IMR-90 (cell line): ENCODE measurements at regions not wholly inside any gene's neighbourhood (a gene's known extent, or its start where the extent isn't known, plus 50 kb on each side); places are given as distances from the start of the nearest gene placed in this dataset.

ENCODE experiments used
- BHLHE40 ChIP-seq: fragments of 150-350 bp; IDR thresholded peaks from 2 replicates; pipeline ENCODE4 v1.6.1; 2016; ENCODE audit warnings: mild to moderate bottlenecking, low read depth, low read length
- CEBPB ChIP-seq: IDR thresholded peaks from 2 replicates; pipeline ENCODE4 v1.6.1; 2012; ENCODE audit warnings: low read depth, low read length, improper control_type of control experiment
- FOS ChIP-seq: fragments of 150-350 bp; IDR thresholded peaks from 2 replicates; pipeline ENCODE4 v1.6.1; 2016; ENCODE audit warnings: low read depth, low read length
- MAFK ChIP-seq: IDR thresholded peaks from 2 replicates; pipeline ENCODE4 v1.6.1; 2012; ENCODE audit warnings: low read depth, low read length, improper control_type of control experiment
- MAZ ChIP-seq: IDR thresholded peaks from 2 replicates; pipeline ENCODE4 v1.6.1; 2012; ENCODE audit warnings: low read depth, mild to moderate bottlenecking, low read length, improper control_type of control experiment, moderate library complexity, borderline replicate concordance
- MXI1 ChIP-seq: IDR thresholded peaks from 2 replicates; pipeline ENCODE4 v1.6.1; 2012; ENCODE audit warnings: low read depth, mild to moderate bottlenecking, low read length, moderate library complexity, borderline replicate concordance
- NFE2L2 ChIP-seq: fragments of 150-350 bp; IDR thresholded peaks from 2 replicates; pipeline ENCODE4 v1.6.1; 2016; ENCODE audit warnings: low read depth, mild to moderate bottlenecking, low read length
- POLR2A ChIP-seq: IDR thresholded peaks from 2 replicates; pipeline ENCODE4 v1.6.1; 2012; ENCODE audit warnings: mild to moderate bottlenecking, low read depth, low read length
- RAD21 ChIP-seq: IDR thresholded peaks from 2 replicates; pipeline ENCODE4 v1.6.1; 2012; ENCODE audit warnings: low read length, improper control_type of control experiment
- RCOR1 ChIP-seq: IDR thresholded peaks from 2 replicates; pipeline ENCODE4 v1.6.1; 2012; ENCODE audit warnings: mild to moderate bottlenecking, low read length, improper control_type of control experiment; ENCODE audit not compliant: insufficient replicate concordance
- RFX5 ChIP-seq: IDR thresholded peaks from 2 replicates; pipeline ENCODE4 v1.8.0; 2012; ENCODE audit warnings: low read depth, mild to moderate bottlenecking, low read length, moderate library complexity
- SMC3 ChIP-seq: fragments of 150-350 bp; IDR thresholded peaks from 2 replicates; pipeline ENCODE4 v1.6.1; 2016; ENCODE audit warnings: low read depth, mild to moderate bottlenecking, antibody characterized with exemption, low read length, moderate library complexity
- TF ChIP-seq, protein P1 (sequence below): conservative IDR thresholded peaks from 2 replicates; pipeline ENCODE4 v1.5.1; 2012; ENCODE audit warnings: mild to moderate bottlenecking, low read depth, low read length, improper control_type of control experiment
- TF ChIP-seq, protein P2 (sequence below): fragments of 150-350 bp; IDR thresholded peaks from 2 replicates; pipeline ENCODE4 v1.6.1; 2017; ENCODE audit warnings: mild to moderate bottlenecking, antibody characterized with exemption, low read length, low read depth

DNA sequence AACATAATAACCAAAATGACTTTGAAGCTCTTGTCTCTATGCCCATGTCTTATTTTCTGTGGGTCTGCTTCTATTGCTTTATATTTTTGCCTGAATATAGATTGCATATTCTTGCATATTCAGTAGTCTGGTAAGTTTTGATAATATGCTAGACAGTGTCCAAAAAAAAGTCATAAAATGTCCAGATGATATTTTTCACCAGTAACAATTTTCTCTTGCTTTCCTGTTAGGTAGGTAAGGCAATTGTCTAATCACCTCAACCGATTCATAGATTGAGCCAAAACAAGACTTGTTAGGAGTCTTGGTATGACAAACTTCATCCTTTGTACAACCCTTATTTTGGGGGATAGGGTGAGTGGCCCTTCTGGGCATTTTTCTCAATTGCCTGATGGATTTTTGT is 277.0 kb upstream of the NRP1 start:
- TF ChIP-seq, protein P1, sequence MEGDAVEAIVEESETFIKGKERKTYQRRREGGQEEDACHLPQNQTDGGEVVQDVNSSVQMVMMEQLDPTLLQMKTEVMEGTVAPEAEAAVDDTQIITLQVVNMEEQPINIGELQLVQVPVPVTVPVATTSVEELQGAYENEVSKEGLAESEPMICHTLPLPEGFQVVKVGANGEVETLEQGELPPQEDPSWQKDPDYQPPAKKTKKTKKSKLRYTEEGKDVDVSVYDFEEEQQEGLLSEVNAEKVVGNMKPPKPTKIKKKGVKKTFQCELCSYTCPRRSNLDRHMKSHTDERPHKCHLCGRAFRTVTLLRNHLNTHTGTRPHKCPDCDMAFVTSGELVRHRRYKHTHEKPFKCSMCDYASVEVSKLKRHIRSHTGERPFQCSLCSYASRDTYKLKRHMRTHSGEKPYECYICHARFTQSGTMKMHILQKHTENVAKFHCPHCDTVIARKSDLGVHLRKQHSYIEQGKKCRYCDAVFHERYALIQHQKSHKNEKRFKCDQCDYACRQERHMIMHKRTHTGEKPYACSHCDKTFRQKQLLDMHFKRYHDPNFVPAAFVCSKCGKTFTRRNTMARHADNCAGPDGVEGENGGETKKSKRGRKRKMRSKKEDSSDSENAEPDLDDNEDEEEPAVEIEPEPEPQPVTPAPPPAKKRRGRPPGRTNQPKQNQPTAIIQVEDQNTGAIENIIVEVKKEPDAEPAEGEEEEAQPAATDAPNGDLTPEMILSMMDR, result no peak
- TF ChIP-seq POLR2A (no peak), RAD21 (no peak), MAZ (no peak), RFX5 (no peak), FOS (no peak), SMC3 (no peak), MAFK (no peak), CEBPB (no peak), MXI1 (no peak), BHLHE40 (no peak), RCOR1 (no peak), NFE2L2 (no peak)
- TF ChIP-seq, protein P2, sequence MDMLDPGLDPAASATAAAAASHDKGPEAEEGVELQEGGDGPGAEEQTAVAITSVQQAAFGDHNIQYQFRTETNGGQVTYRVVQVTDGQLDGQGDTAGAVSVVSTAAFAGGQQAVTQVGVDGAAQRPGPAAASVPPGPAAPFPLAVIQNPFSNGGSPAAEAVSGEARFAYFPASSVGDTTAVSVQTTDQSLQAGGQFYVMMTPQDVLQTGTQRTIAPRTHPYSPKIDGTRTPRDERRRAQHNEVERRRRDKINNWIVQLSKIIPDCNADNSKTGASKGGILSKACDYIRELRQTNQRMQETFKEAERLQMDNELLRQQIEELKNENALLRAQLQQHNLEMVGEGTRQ, result no peak
